ENCODE measurements at regions not wholly inside any gene's neighbourhood (a gene's known extent, or its start where the extent isn't known, plus 50 kb on each side); places are given as distances from the start of the nearest gene placed in this dataset.

DNA sequence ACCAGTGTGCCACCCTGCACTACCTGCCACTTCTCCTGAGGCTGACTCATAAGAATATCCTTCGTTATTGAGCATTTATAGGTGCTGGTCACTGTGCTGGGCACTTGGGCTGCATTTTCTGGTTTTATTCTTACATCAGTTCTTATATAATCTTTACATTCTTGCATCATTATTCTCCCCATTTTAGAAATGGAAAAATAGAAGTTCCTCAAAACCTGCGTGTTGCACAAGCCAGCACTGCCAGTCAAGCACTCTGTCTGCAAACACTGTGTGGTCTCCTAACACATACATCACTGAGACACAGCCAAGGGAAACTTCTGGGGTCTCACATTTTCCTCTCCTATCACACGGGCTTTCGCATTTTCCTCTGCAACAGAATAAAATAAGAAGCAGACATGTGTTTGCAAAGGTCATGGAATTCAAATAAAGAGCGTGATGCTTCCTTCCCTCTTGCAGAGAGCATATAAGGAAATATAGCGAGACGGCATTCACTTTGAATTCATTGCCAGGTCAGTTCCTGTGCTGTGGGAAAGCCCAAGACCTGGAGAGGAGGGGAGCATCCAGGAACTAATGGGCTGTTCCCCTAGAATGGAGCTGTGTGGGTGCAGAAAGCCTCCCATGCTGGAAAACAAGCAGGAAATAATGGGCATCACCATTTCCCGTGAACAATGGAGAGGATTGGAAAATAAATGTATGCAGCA lies 73.9 kb upstream of the SEZ6L start:
- TF ChIP-seq POLR2A (IDR thresholded peaks at IDR 0.05) = no peak
- TF ChIP-seq CTCF (IDR thresholded peaks at IDR 0.05 in 8 of 11, conservative IDR thresholded peaks at IDR 0.05 in 3 of 11) = no peak
- TF ChIP-seq POLR2AphosphoS5 (IDR thresholded peaks at IDR 0.05) = no peak
